ENCODE measurements at regions not wholly inside any gene's neighbourhood (a gene's known extent, or its start where the extent isn't known, plus 50 kb on each side); places are given as distances from the start of the nearest gene placed in this dataset.
A peak's percentile ranks its signal among the peaks of the same experiment; 100 is the strongest.

DNA sequence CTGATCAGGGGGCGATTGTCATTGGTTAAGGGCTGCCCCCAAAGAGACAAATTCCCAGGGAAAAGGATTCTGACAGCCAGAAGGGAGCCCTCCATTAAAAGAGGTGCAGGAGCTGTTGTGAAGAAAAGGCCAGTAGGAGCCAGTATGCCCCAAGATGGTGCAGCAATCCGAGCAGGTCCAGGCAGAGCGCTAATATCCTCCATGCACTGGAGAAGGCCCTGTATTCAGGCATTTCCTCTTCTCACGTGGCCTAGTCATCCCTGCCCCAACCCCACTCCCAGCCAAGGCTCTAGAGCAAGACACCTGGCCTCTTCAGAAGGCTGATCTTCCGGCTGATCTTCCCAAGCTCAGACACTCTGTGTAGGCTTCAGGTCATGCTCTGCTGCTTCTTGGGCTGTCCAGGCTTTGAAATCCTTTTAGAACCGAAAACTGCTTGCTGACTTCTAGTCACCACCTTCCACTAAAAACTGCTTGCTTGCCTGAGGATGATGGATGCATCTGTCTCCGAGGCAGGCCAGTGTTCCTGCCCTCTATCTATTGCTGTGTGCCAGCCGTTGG is 77.4 kb downstream of the CYP26A1 start:
- no peaks in the 10 kb centered on the region for H3K9me3 ChIP-seq
- H3K27ac ChIP-seq = no peak overlapping the region
- H3K27me3 ChIP-seq = no peaks in the 10 kb centered on the region
- H3K36me3 ChIP-seq = no peaks in the 10 kb centered on the region
- no peak for DNase-seq
- H3K4me1 ChIP-seq = peaks cover 12 to 18% of the 10 kb centered on the region in 2 donors
- TF ChIP-seq, protein P1, sequence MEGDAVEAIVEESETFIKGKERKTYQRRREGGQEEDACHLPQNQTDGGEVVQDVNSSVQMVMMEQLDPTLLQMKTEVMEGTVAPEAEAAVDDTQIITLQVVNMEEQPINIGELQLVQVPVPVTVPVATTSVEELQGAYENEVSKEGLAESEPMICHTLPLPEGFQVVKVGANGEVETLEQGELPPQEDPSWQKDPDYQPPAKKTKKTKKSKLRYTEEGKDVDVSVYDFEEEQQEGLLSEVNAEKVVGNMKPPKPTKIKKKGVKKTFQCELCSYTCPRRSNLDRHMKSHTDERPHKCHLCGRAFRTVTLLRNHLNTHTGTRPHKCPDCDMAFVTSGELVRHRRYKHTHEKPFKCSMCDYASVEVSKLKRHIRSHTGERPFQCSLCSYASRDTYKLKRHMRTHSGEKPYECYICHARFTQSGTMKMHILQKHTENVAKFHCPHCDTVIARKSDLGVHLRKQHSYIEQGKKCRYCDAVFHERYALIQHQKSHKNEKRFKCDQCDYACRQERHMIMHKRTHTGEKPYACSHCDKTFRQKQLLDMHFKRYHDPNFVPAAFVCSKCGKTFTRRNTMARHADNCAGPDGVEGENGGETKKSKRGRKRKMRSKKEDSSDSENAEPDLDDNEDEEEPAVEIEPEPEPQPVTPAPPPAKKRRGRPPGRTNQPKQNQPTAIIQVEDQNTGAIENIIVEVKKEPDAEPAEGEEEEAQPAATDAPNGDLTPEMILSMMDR (IDR thresholded peaks at IDR 0.05) = no peak
- no peak for TF ChIP-seq POLR2A (IDR thresholded peaks at IDR 0.05)
- H3K4me3 ChIP-seq (replicated peaks in 1 of 3) = no peak overlapping the region
- intact Hi-C loops (cut with DNase I) = no loop called here
- 84 to 86% methylated on average over 6 to 7 of the region's 8 CpGs for WGBS, 2 donors

DNA sequence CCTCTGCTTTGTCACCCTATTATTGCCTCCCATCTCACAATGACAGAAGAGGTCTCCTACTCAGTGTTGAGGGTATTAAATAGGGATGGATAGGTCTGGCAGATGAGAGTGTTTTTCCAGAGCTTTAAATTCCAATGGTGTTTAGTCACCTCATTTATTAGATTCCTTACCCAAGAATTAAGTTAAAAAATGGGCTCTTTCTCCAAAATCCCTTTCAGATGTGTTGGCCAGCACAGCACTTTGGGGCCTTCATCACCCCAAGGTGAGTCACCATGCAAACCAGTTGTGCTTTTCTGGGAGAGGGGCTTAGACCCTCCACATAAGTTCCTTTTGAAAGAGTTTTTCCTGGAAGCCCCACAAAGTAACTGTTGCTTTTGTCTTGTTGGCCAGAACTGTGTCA is 78.4 kb downstream of the CYP26A1 start:
- Histone ChIP-seq H3K27me3 (no peaks in the 10 kb centered on the region), H3K36me3 (no peaks in the 10 kb centered on the region), H3K9me3 (no peaks in the 10 kb centered on the region), H3K27ac (no peak overlapping the region), H3K4me1 (peaks cover 4 to 7% of the 10 kb centered on the region in 2 donors), H3K4me3 (replicated peaks in 1 of 3) (no peak overlapping the region)
- intact Hi-C loops (cut with DNase I) = no loop called here
- TF ChIP-seq, protein P1 (IDR thresholded peaks at IDR 0.05) = no peak
- no peak for TF ChIP-seq POLR2A (IDR thresholded peaks at IDR 0.05)
- DNase-seq = no peak

- DNase-seq = no peak
These were observed 80.8 kb downstream of the CYP26A1 start for GRCh38 chr10:93154531-93154930.

GRCh38 chr10:93160140-93160539 is 86.4 kb downstream of the CYP26A1 start:
- H3K27me3 ChIP-seq = no peaks in the 10 kb centered on the region
- H3K36me3 ChIP-seq = no peaks in the 10 kb centered on the region
- 42 to 47% methylated on average over 1 of the region's 1 CpG for WGBS, 2 donors
- H3K4me3 ChIP-seq (replicated peaks in 1 of 3) = no peak overlapping the region
- DNase-seq = peak in 1 of 2 donors; percentile 18
- TF ChIP-seq, protein P1 (IDR thresholded peaks at IDR 0.05) = no peak
- TF ChIP-seq POLR2A (IDR thresholded peaks at IDR 0.05) = no peak
- H3K4me1 ChIP-seq = no peaks in the 10 kb centered on the region
- no peaks in the 10 kb centered on the region for H3K9me3 ChIP-seq
- no peak overlapping the region for H3K27ac ChIP-seq
- intact Hi-C loops (cut with DNase I) = no loop called here

More at GRCh38 chr10:93154531-93154930, 80.8 kb downstream of the CYP26A1 start:
- Histone ChIP-seq H3K4me1 (no peaks in the 10 kb centered on the region), H3K36me3 (no peaks in the 10 kb centered on the region), H3K27ac (no peak overlapping the region), H3K4me3 (replicated peaks in 1 of 3) (no peak overlapping the region), H3K27me3 (no peaks in the 10 kb centered on the region), H3K9me3 (no peaks in the 10 kb centered on the region)
- intact Hi-C loops (cut with DNase I) = no loop called here
- no peak for TF ChIP-seq POLR2A (IDR thresholded peaks at IDR 0.05)
- TF ChIP-seq, protein P1 (IDR thresholded peaks at IDR 0.05) = no peak

- peaks cover 0 to 2% of the 10 kb centered on the region in 2 donors for H3K4me1 ChIP-seq
- no peak overlapping the region for H3K4me3 ChIP-seq (replicated peaks in 1 of 3)
- intact Hi-C loops (cut with DNase I) = no loop called here
- TF ChIP-seq, protein P1 (IDR thresholded peaks at IDR 0.05) = no peak
- no peak for TF ChIP-seq POLR2A (IDR thresholded peaks at IDR 0.05)
- 72 to 77% methylated on average over 7 of the region's 7 CpGs for WGBS, 2 donors
- DNase-seq = peak; percentile 13 to 17
- H3K27me3 ChIP-seq = no peaks in the 10 kb centered on the region
- H3K9me3 ChIP-seq = no peaks in the 10 kb centered on the region
- no peaks in the 10 kb centered on the region for H3K36me3 ChIP-seq
- no peak overlapping the region for H3K27ac ChIP-seq
These were observed 87.1 kb downstream of the CYP26A1 start for GRCh38 chr10:93160829-93161228.

Measured in thyroid gland (tissue), 4 donors.